ENCODE measurements at regions not wholly inside any gene's neighbourhood (a gene's known extent, or its start where the extent isn't known, plus 50 kb on each side); places are given as distances from the start of the nearest gene placed in this dataset.

GRCh38 chrX:95065151-95065550 is 1391.1 kb downstream of the FAM133A start:
- TF ChIP-seq EZH2 (IDR thresholded peaks at IDR 0.05; ENCODE audit: borderline replicate concordance) (no peak), CTCF (IDR thresholded peaks at IDR 0.05; ENCODE audit: poor library complexity) (no peak)

Measured in hepatocyte (in vitro differentiated cells).